H1 (cell line): ENCODE measurements at regions not wholly inside any gene's neighbourhood (a gene's known extent, or its start where the extent isn't known, plus 50 kb on each side); places are given as distances from the start of the nearest gene placed in this dataset.

Source experiments
- CTCF ChIA-PET: fragments of 300-600 bp; sonication (Branson Sonifier 250); formaldehyde crosslinking; loops from one replicate; lab custom pipeline; 2021; ENCODE audit not compliant: partially characterized antibody; lab: Charles Lee
- POLR2A ChIA-PET: fragments of 300-600 bp; sonication (Branson Sonifier 250); formaldehyde crosslinking; loops from one replicate; lab custom pipeline; 2021; ENCODE audit warnings: inconsistent platforms; ENCODE audit not compliant: partially characterized antibody; lab: Charles Lee
- DNase-seq, 2 experiments: peaks; one replicate each; pipeline versions ENCODE4 v3.0.0 to v3.0.0-alpha.2; 2010 to 2022; ENCODE audit warnings: low spot score in 2 of 2, low read depth in 1 of 2, mixed read lengths in 1 of 2
- FAIRE-seq: peaks from 2 replicates; lab custom pipeline; 2011; peaks lifted over from hg19 to GRCh38; lab: Jason Lieb, UNC
- H2AFZ ChIP-seq: 2 replicates; pipeline ENCODE4 v1.8.1; 2012; ENCODE audit warnings: low read length, inconsistent platforms
- H2AK5ac ChIP-seq: 2 replicates; pipeline ENCODE4 v1.6.1; 2013; ENCODE audit warnings: low read depth, low read length
- H2BK120ac ChIP-seq: replicated peaks from 2 replicates; pipeline ENCODE3; 2013; ENCODE audit warnings: low read depth, low read length, inconsistent platforms
- H2BK12ac ChIP-seq: 2 replicates; pipeline ENCODE4 v1.6.1; 2013; ENCODE audit warnings: low read depth, low read length
- H2BK15ac ChIP-seq: 2 replicates; pipeline ENCODE4 v1.6.1; 2013; ENCODE audit warnings: low read length
- H2BK20ac ChIP-seq: 2 replicates; pipeline ENCODE4 v1.6.1; 2013; ENCODE audit warnings: low read length
- H2BK5ac ChIP-seq: 2 replicates; pipeline ENCODE4 v1.6.1; 2013; ENCODE audit warnings: low read depth, low read length
- H3K14ac ChIP-seq: 2 replicates; pipeline ENCODE4 v1.6.1; 2013; ENCODE audit warnings: inconsistent platforms; ENCODE audit not compliant: insufficient read length
- H3K18ac ChIP-seq: 2 replicates; pipeline ENCODE4 v1.6.1; 2013; ENCODE audit warnings: low read length; ENCODE audit errors: extremely low read depth
- H3K23ac ChIP-seq: 2 replicates; pipeline ENCODE4 v1.6.1; 2013; ENCODE audit warnings: inconsistent platforms; ENCODE audit not compliant: insufficient read length
- H3K23me2 ChIP-seq: 2 replicates; pipeline ENCODE4 v1.6.1; 2013; ENCODE audit warnings: low read depth, low read length
- H3K27ac ChIP-seq: 2 replicates; pipeline ENCODE4 v1.6.1; 2011; ENCODE audit warnings: low read depth, low read length, inconsistent platforms
- H3K27me3 ChIP-seq, 4 experiments: replicated peaks in 1 of 4; 1 replicate in 1 of 4; 2 replicates in 3 of 4; pipeline versions ENCODE4 v1.6.1 to v1.8.1; 2011 to 2013; ENCODE audit warnings: low read length in 3 of 4, mild to moderate bottlenecking in 3 of 4, inconsistent platforms in 2 of 4, mixed read lengths in 2 of 4, moderate library complexity in 1 of 4; ENCODE audit not compliant: control insufficient read depth in 3 of 4, insufficient read depth in 3 of 4; ENCODE audit errors: extremely low read depth in 1 of 4
- H3K36me3 ChIP-seq, 4 experiments: 2 replicates each; pipeline versions ENCODE4 v1.6.1 to v1.8.1; 2011 to 2013; ENCODE audit warnings: mild to moderate bottlenecking in 4 of 4, low read length in 3 of 4, moderate library complexity in 2 of 4, control low read depth in 1 of 4, inconsistent platforms in 1 of 4; ENCODE audit not compliant: insufficient read depth in 4 of 4, control insufficient read depth in 2 of 4
- H3K4ac ChIP-seq: replicated peaks from 2 replicates; pipeline ENCODE3; 2013; ENCODE audit warnings: low read length, low read depth, mixed read lengths, inconsistent platforms; ENCODE audit not compliant: insufficient read length
- H3K4me1 ChIP-seq, 4 experiments: replicated peaks in 1 of 4; 1 replicate in 1 of 4; 2 replicates in 3 of 4; pipeline versions ENCODE4 v1.6.1 to v1.8.1; 2011 to 2013; ENCODE audit warnings: low read length in 3 of 4, inconsistent platforms in 2 of 4, mixed read lengths in 1 of 4; ENCODE audit not compliant: insufficient read depth in 4 of 4, control insufficient read depth in 3 of 4
- H3K4me2 ChIP-seq, 2 experiments: 2 replicates each; pipeline versions ENCODE4 v1.6.1 to v1.8.1; 2011 to 2013; ENCODE audit warnings: low read depth in 2 of 2, low read length in 2 of 2, control low read depth in 1 of 2, inconsistent platforms in 1 of 2, mild to moderate bottlenecking in 1 of 2; ENCODE audit not compliant: insufficient read depth in 1 of 2
- H3K4me3 ChIP-seq, 4 experiments: fragments of 200-600, 300-600 bp in 1 of 4; sonication (generic), shearing (Covaris generic), sonication (Bioruptor Twin) in 1 of 4; 2 replicates each; pipeline versions ENCODE4 v1.5.1 to v1.8.1; 2011 to 2016; ENCODE audit warnings: low read length in 4 of 4, low read depth in 3 of 4, control low read depth in 2 of 4, inconsistent platforms in 2 of 4, mild to moderate bottlenecking in 2 of 4, mixed read lengths in 1 of 4, moderate library complexity in 1 of 4; ENCODE audit not compliant: insufficient read depth in 2 of 4; ENCODE audit errors: extremely low read depth in 1 of 4
- H3K56ac ChIP-seq: replicated peaks from 2 replicates; pipeline ENCODE3; 2013; ENCODE audit warnings: low read depth, mild to moderate bottlenecking, mixed read lengths, low read length, inconsistent platforms; ENCODE audit not compliant: insufficient read length
- H3K79me1 ChIP-seq: 2 replicates; pipeline ENCODE4 v1.6.1; 2013; ENCODE audit warnings: low read depth, low read length, control low read depth
- H3K79me2 ChIP-seq, 2 experiments: 2 replicates each; pipeline versions ENCODE4 v1.6.1 to v1.8.1; 2012 to 2013; ENCODE audit warnings: low read length in 2 of 2, mild to moderate bottlenecking in 2 of 2, inconsistent platforms in 1 of 2; ENCODE audit not compliant: insufficient read depth in 2 of 2, control insufficient read depth in 1 of 2
- H3K9ac ChIP-seq, 4 experiments: replicated peaks in 1 of 4; 1 replicate in 1 of 4; 2 replicates in 3 of 4; pipeline versions ENCODE4 v1.6.1 to v1.8.1; 2011 to 2013; ENCODE audit warnings: low read depth in 3 of 4, low read length in 3 of 4, control low read depth in 2 of 4, mild to moderate bottlenecking in 2 of 4, moderate library complexity in 2 of 4, inconsistent platforms in 1 of 4; ENCODE audit errors: extremely low read depth in 1 of 4
- H3K9me3 ChIP-seq, 2 experiments: 2 replicates each; pipeline versions ENCODE4 v1.6.1 to v1.8.1; 2012 to 2013; ENCODE audit warnings: mild to moderate bottlenecking in 2 of 2, moderate library complexity in 2 of 2, control low read depth in 1 of 2, inconsistent platforms in 1 of 2, low read depth in 1 of 2, low read length in 1 of 2, mixed read lengths in 1 of 2; ENCODE audit not compliant: insufficient read depth in 2 of 2
- H4K20me1 ChIP-seq, 2 experiments: replicated peaks in 1 of 2; 2 replicates each; pipeline versions ENCODE3 to v1.8.1; 2011 to 2013; ENCODE audit warnings: inconsistent platforms in 2 of 2, low read length in 2 of 2, mild to moderate bottlenecking in 1 of 2; ENCODE audit not compliant: insufficient read depth in 2 of 2, control insufficient read depth in 1 of 2
- H4K5ac ChIP-seq: 2 replicates; pipeline ENCODE4 v1.6.1; 2013; ENCODE audit warnings: low read length, low read depth, mixed read lengths, inconsistent platforms; ENCODE audit not compliant: insufficient read length
- H4K8ac ChIP-seq: 2 replicates; pipeline ENCODE4 v1.8.0; 2013; ENCODE audit warnings: mild to moderate bottlenecking, moderate library complexity, low read length, inconsistent platforms; ENCODE audit not compliant: insufficient read depth; ENCODE audit errors: extremely low read depth
- H4K91ac ChIP-seq: replicated peaks from 2 replicates; pipeline ENCODE3; 2013; ENCODE audit warnings: low read length, mixed read lengths, inconsistent platforms; ENCODE audit not compliant: insufficient read length
- CBX8 ChIP-seq: fragments of 300-800, 300-1000 bp; sonication (generic); IDR thresholded peaks from 2 replicates; pipeline ENCODE4 v1.7.1; 2016; ENCODE audit warnings: low read depth, low read length, borderline replicate concordance
- FOSL1 ChIP-seq: IDR thresholded peaks from 2 replicates; pipeline ENCODE4 v1.6.1; 2011; ENCODE audit warnings: mild to moderate bottlenecking, low read depth, low read length, moderate library complexity; ENCODE audit not compliant: insufficient read depth
- GABPA ChIP-seq: IDR thresholded peaks from 2 replicates; pipeline ENCODE4 v1.6.1; 2011; ENCODE audit warnings: mild to moderate bottlenecking, low read length, moderate library complexity, borderline replicate concordance; ENCODE audit not compliant: insufficient read depth
- KDM4A ChIP-seq: IDR thresholded peaks from one replicate; pipeline ENCODE4 v1.7.1; 2012; ENCODE audit warnings: low read depth, mild to moderate bottlenecking, moderate library complexity, low read length, inconsistent platforms; ENCODE audit not compliant: severe bottlenecking
- PHF8 ChIP-seq: fragments of 200-600 bp; sonication (generic); conservative IDR thresholded peaks from 2 replicates; pipeline ENCODE4 v1.7.1; 2012; ENCODE audit warnings: low read depth, mild to moderate bottlenecking, inconsistent platforms, low read length, moderate library complexity
- POLR2A ChIP-seq, 2 experiments: IDR thresholded peaks; 1 replicate in 1 of 2; 2 replicates in 1 of 2; pipeline ENCODE4 v1.6.1; 2011; ENCODE audit warnings: low read depth in 2 of 2, low read length in 2 of 2, mild to moderate bottlenecking in 2 of 2; ENCODE audit errors: control extremely low read depth in 1 of 2
- SIN3A ChIP-seq, 2 experiments: IDR thresholded peaks in 1 of 2; conservative IDR thresholded peaks in 1 of 2; 2 replicates each; pipeline ENCODE4 v1.6.1; 2011 to 2012; ENCODE audit warnings: low read length in 2 of 2, improper control_type of control experiment in 1 of 2, low read depth in 1 of 2, mild to moderate bottlenecking in 1 of 2
- SIX5 ChIP-seq: IDR thresholded peaks from 2 replicates; pipeline ENCODE4 v1.6.1; 2011; ENCODE audit warnings: mild to moderate bottlenecking, low read depth, low read length
- SP2 ChIP-seq: IDR thresholded peaks from 2 replicates; pipeline ENCODE4 v1.6.1; 2012; ENCODE audit warnings: mild to moderate bottlenecking, low read length, inconsistent platforms
- TAF1 ChIP-seq: IDR thresholded peaks from 2 replicates; pipeline ENCODE4 v1.6.1; 2011; ENCODE audit warnings: mild to moderate bottlenecking, low read depth, low read length
- TEAD4 ChIP-seq: IDR thresholded peaks from 2 replicates; pipeline ENCODE4 v1.6.1; 2012; ENCODE audit warnings: low read depth, low read length, inconsistent platforms, mixed read lengths
- USF2 ChIP-seq: IDR thresholded peaks from 2 replicates; pipeline ENCODE4 v1.6.1; 2011; ENCODE audit warnings: low read length, improper control_type of control experiment
- WGBS, 2 experiments: shearing (Covaris generic) in 1 of 2; methylation state at CpG; one replicate each; pipeline versions ENCODE4 v1.1.6 to v1.1.7; 2013 to 2015; ENCODE audit warnings: low lambda C conversion rate in 2 of 2, mixed read lengths in 2 of 2, inconsistent platforms in 1 of 2, low coverage in 1 of 2, missing lambda C conversion rate in 1 of 2; ENCODE audit not compliant: insufficient replicate concordance in 2 of 2, insufficient coverage in 1 of 2, insufficient read length in 1 of 2; ENCODE audit errors: extremely low coverage in 1 of 2, missing lambda C conversion rate in 1 of 2; 5-methylcytosine and 5-hydroxymethylcytosine counted together

- H4K5ac ChIP-seq: no peak overlapping the region
- no peak overlapping the region for H4K91ac ChIP-seq
- FAIRE-seq: no peak
- no peak overlapping the region for H2BK15ac ChIP-seq
- no peak overlapping the region for H2AK5ac ChIP-seq
- no peak overlapping the region for H2BK20ac ChIP-seq
- no peaks in the 10 kb centered on the region for H3K36me3 ChIP-seq
- no peaks in the 10 kb centered on the region for H3K9me3 ChIP-seq
- H3K14ac ChIP-seq: no peak overlapping the region
- H3K79me2 ChIP-seq: no peaks in the 10 kb centered on the region
- H3K18ac ChIP-seq: no peak overlapping the region
- no peak overlapping the region for H3K56ac ChIP-seq
- no peak overlapping the region for H3K23ac ChIP-seq
- ChIA-PET CTCF (interaction anchor here (1.8 kb wide), 1 partner anchor 10 kb away, joined by 5 read pairs; no protein-coding TSS in a partner anchor), POLR2A (no interaction called here)
- no peak overlapping the region for H4K8ac ChIP-seq
- no peaks in the 10 kb centered on the region for H3K79me1 ChIP-seq
- H2AFZ ChIP-seq: no peak overlapping the region
- no peak overlapping the region for H2BK120ac ChIP-seq
- no peak overlapping the region for H3K4ac ChIP-seq
- TF ChIP-seq SIN3A (conservative IDR thresholded peaks at IDR 0.05 in 1 of 2, IDR thresholded peaks at IDR 0.05 in 1 of 2; ENCODE audit: low read depth in 1 of 2, low read length in 2 of 2) (no peak), GABPA (no peak), PHF8 (no peak), KDM4A (no peak), USF2 (no peak), SP2 (no peak), CBX8 (no peak), POLR2A (IDR thresholded peaks at IDR 0.05; ENCODE audit: control extremely low read depth in 1 of 2, low read depth in 2 of 2, low read length in 2 of 2) (no peak), SIX5 (no peak), TAF1 (no peak), TEAD4 (no peak), FOSL1 (no peak)
- H3K4me2 ChIP-seq: no peak overlapping the region
- H3K27ac ChIP-seq: no peak overlapping the region
- H3K4me1 ChIP-seq: no peaks in the 10 kb centered on the region
- no peaks in the 10 kb centered on the region for H3K27me3 ChIP-seq
- H3K9ac ChIP-seq: no peak overlapping the region
- H4K20me1 ChIP-seq: no peaks in the 10 kb centered on the region
- no peaks in the 10 kb centered on the region for H3K23me2 ChIP-seq
- no peak overlapping the region for H2BK5ac ChIP-seq
- WGBS, 2 experiments: 85% methylated on average over 2 of the region's 2 CpGs; no CpG with 5 or more reads in 1 of the 2 experiments
- no peak for DNase-seq
- no peak overlapping the region for H2BK12ac ChIP-seq
- H3K4me3 ChIP-seq: no peak overlapping the region
Measured at GRCh38 chr3:186473166-186473565, 71.0 kb downstream of the CRYGS start.
